Ishikawa (cell line): ENCODE measurements at regions not wholly inside any gene's neighbourhood (a gene's known extent, or its start where the extent isn't known, plus 50 kb on each side); places are given as distances from the start of the nearest gene placed in this dataset.

Experiments
- CEBPB ChIP-seq: IDR thresholded peaks from 2 replicates; pipeline ENCODE4 v1.6.1; 2012
- EGR1 ChIP-seq: IDR thresholded peaks from 2 replicates; pipeline ENCODE4 v1.6.1; 2012
- EP300 ChIP-seq: IDR thresholded peaks from 2 replicates; pipeline ENCODE4 v1.6.1; 2012; ENCODE audit warnings: borderline replicate concordance
- FOXM1 ChIP-seq: IDR thresholded peaks from 2 replicates; pipeline ENCODE4 v1.6.1; 2012; ENCODE audit warnings: low read depth, borderline replicate concordance
- NFIC ChIP-seq: IDR thresholded peaks from 2 replicates; pipeline ENCODE4 v1.6.1; 2012
- RAD21 ChIP-seq: IDR thresholded peaks from 2 replicates; pipeline ENCODE4 v1.6.1; 2012; ENCODE audit warnings: low read depth
- REST ChIP-seq: IDR thresholded peaks from 2 replicates; pipeline ENCODE4 v1.6.1; 2012; ENCODE audit warnings: low read depth, mild to moderate bottlenecking
- TAF1 ChIP-seq: IDR thresholded peaks from 2 replicates; pipeline ENCODE4 v1.6.1; 2012; ENCODE audit warnings: low read depth, mild to moderate bottlenecking
- TCF12 ChIP-seq: IDR thresholded peaks from 2 replicates; pipeline ENCODE4 v1.6.1; 2012; ENCODE audit warnings: low read depth
- ZBTB7A ChIP-seq: IDR thresholded peaks from 2 replicates; pipeline ENCODE4 v1.6.1; 2012; ENCODE audit warnings: low read depth

DNA sequence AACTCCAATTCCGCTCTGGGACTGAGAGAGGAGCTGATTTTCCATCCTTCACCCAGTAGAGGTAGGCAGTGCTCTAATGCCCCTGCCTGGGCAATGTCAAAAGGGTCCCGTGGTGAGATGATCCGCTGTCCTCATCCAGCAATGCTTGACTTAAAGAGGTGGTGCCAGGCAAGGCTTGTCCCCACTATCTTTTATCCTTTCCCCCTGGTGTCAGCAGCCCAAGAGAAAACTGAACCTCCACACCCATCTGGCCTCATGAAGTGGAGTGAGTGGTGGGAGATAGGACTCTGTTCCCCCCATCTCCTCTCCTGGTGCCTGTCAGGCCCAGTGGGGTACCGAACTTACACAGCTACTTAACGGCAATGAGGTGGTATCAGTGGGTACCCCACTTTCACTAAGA is 107.1 kb downstream of the ABHD5 start:
- TF ChIP-seq EGR1: no peak
- no peak for TF ChIP-seq TCF12
- no peak for TF ChIP-seq FOXM1
- no peak for TF ChIP-seq REST
- TF ChIP-seq RAD21: no peak
- TF ChIP-seq CEBPB: no peak
- no peak for TF ChIP-seq TAF1
- no peak for TF ChIP-seq EP300
- no peak for TF ChIP-seq NFIC
- no peak for TF ChIP-seq ZBTB7A
